Progenitor cell of endocrine pancreas (in vitro differentiated cells): ENCODE measurements at regions not wholly inside any gene's neighbourhood (a gene's known extent, or its start where the extent isn't known, plus 50 kb on each side); places are given as distances from the start of the nearest gene placed in this dataset.

Source experiments
- DNase-seq: peaks from one replicate; pipeline ENCODE4 v3.0.0; 2021; ENCODE audit warnings: low spot score; ENCODE audit not compliant: unreplicated experiment
- H3K27ac Mint-ChIP-seq: 2 replicates; pipeline ENCODE4 v1.8.0; 2021; ENCODE audit warnings: mild to moderate bottlenecking, moderate library complexity, mixed read lengths
- H3K27me3 Mint-ChIP-seq: 2 replicates; pipeline ENCODE4 v1.8.0; 2021; ENCODE audit warnings: mixed read lengths
- H3K36me3 Mint-ChIP-seq: 2 replicates; pipeline ENCODE4 v1.8.0; 2022; ENCODE audit warnings: mixed read lengths; ENCODE audit not compliant: insufficient read depth
- H3K4me1 Mint-ChIP-seq: 2 replicates; pipeline ENCODE4 v1.8.0; 2021; ENCODE audit warnings: low read depth, mixed read lengths
- H3K4me3 Mint-ChIP-seq: 2 replicates; pipeline ENCODE4 v1.8.0; 2021; ENCODE audit warnings: low read depth, mild to moderate bottlenecking, moderate library complexity, mixed read lengths
- H3K9me3 Mint-ChIP-seq: 2 replicates; pipeline ENCODE4 v1.8.0; 2021; ENCODE audit warnings: low read depth, mixed read lengths
- CTCF ChIP-seq: fragments of 200-600 bp; sonication (generic); IDR thresholded peaks from one replicate; pipeline ENCODE4 v1.5.0; 2021; ENCODE audit warnings: antibody characterized with exemption, mild to moderate bottlenecking; ENCODE audit not compliant: unreplicated experiment

GRCh38 chr20:1712634-1713624 is 55.4 kb upstream of the SIRPG start:
- Mint-ChIP-seq H3K27ac (no peak overlapping the region), H3K4me3 (no peak overlapping the region), H3K9me3 (no peaks in the 10 kb centered on the region), H3K4me1 (no peaks in the 10 kb centered on the region), H3K36me3 (no peaks in the 10 kb centered on the region), H3K27me3 (peaks cover 40% of the 10 kb centered on the region)
- DNase-seq = no peak
- no peak for TF ChIP-seq CTCF

DNA sequence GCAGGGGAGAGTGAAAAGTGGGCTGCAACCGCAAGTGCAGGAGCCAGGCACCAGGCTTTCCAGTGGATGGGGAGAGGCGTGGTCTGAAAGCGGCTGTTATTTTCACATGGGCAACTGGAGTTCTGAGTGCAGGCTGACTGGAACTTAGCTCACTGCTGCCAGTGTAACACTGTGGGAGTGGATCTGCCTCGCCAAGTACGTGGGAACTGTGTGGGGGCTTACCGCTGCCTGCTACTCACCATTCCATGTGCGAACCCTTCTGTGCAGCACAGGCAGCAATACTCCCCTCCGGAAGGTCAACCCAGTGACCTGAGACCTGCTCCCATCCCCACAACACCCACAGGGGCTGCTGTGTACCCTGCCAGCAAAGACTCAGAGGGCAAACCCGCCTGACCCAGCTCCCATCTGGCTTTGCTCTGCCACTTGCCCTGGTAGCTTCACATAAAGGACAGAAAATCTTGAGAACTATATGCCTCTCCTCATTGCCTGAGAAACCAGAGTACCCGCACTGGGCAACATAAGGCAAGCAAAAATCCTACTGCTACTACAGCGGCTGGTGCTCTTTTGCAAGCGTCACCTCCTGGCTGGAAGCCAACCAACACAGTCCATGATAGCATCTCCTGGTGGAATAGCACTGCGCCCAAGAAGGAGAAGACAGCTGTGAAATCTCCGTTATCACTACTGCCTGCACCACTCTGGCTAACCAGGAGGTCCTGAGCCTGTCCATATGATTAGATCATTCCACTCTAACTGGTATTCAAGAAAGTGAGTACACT is 54.4 kb upstream of the SIRPG start:
- DNase-seq = no peak
- TF ChIP-seq CTCF = no peak
- H3K4me1 Mint-ChIP-seq = no peaks in the 10 kb centered on the region
- no peaks in the 10 kb centered on the region for H3K9me3 Mint-ChIP-seq
- H3K36me3 Mint-ChIP-seq = no peaks in the 10 kb centered on the region
- H3K27me3 Mint-ChIP-seq = peaks cover 36% of the 10 kb centered on the region
- no peak overlapping the region for H3K4me3 Mint-ChIP-seq
- H3K27ac Mint-ChIP-seq = no peak overlapping the region

DNA sequence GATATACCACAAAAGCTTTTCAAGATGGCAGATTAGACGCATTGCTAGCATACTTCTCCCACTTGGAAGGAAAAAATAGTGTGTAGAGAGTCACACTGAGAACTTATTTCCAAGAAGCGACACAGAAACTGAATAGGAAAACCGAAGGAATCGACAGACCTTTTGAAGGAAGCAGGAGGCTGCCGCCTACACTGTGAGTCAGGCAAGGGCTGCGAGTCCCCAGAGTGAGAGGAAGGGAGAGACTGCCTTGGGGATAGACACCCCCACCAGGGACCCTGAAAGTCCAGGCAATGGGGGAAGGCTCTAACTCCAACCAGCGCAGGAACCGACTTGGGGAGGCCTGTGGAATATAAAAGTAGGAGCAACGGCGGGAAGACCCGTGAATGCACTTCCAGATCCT is 53.7 kb upstream of the SIRPG start:
- Mint-ChIP-seq H3K27ac (no peak overlapping the region), H3K27me3 (peaks cover 31% of the 10 kb centered on the region), H3K36me3 (no peaks in the 10 kb centered on the region), H3K4me1 (no peaks in the 10 kb centered on the region), H3K4me3 (no peak overlapping the region), H3K9me3 (no peaks in the 10 kb centered on the region)
- no peak for DNase-seq
- no peak for TF ChIP-seq CTCF

GRCh38 chr20:1710484-1710883 is 52.9 kb upstream of the SIRPG start:
- H3K27me3 Mint-ChIP-seq = peaks cover 23% of the 10 kb centered on the region

More at GRCh38 chr20:1710484-1710883, 52.9 kb upstream of the SIRPG start:
- no peak overlapping the region for H3K4me3 Mint-ChIP-seq
- no peak for TF ChIP-seq CTCF
- H3K36me3 Mint-ChIP-seq = no peaks in the 10 kb centered on the region
- DNase-seq = no peak
- no peaks in the 10 kb centered on the region for H3K4me1 Mint-ChIP-seq
- no peak overlapping the region for H3K27ac Mint-ChIP-seq
- H3K9me3 Mint-ChIP-seq = no peaks in the 10 kb centered on the region
